Skeletal muscle cell (primary cell): ENCODE measurements at regions not wholly inside any gene's neighbourhood (a gene's known extent, or its start where the extent isn't known, plus 50 kb on each side); places are given as distances from the start of the nearest gene placed in this dataset.

ENCODE experiments used
- DNase-seq: peaks from one replicate; pipeline ENCODE4 v3.0.0-alpha.2; 2010; ENCODE audit warnings: low read depth
- H3K4me3 ChIP-seq: 2 replicates; pipeline ENCODE4 v1.5.1; 2011; ENCODE audit warnings: low read depth, mild to moderate bottlenecking, control low read depth, low read length, moderate library complexity

GRCh38 chr7:35366167-35367155 is 112.6 kb upstream of the TBX20 start:
- no peak overlapping the region for H3K4me3 ChIP-seq
- no peak for DNase-seq

GRCh38 chr7:35365523-35365922 is 111.6 kb upstream of the TBX20 start:
- no peak overlapping the region for H3K4me3 ChIP-seq
- DNase-seq, result no peak

- H3K4me3 ChIP-seq, result no peak overlapping the region
- no peak for DNase-seq
Measured at GRCh38 chr7:35362341-35362740, 108.4 kb upstream of the TBX20 start.

DNA sequence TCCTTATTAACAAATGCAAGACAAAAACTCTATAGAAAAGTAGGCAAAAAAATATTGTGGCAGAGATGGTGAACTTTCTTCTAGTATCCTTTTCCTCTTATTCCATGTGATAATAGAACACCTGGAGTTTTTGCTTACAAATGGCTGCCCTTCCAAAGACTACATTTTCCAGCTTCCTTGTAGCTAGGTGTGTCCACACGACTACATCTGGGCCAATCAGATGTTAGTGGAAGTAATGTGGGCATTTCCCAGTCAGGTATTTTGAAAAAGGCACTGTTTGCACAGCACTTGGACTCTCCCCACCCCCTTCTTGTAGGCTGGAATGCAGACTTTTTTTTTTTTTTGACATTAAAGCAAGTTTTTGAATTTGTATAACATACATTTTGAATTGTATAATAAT is 105.5 kb upstream of the TBX20 start:
- no peak overlapping the region for H3K4me3 ChIP-seq
- DNase-seq, result no peak

DNA sequence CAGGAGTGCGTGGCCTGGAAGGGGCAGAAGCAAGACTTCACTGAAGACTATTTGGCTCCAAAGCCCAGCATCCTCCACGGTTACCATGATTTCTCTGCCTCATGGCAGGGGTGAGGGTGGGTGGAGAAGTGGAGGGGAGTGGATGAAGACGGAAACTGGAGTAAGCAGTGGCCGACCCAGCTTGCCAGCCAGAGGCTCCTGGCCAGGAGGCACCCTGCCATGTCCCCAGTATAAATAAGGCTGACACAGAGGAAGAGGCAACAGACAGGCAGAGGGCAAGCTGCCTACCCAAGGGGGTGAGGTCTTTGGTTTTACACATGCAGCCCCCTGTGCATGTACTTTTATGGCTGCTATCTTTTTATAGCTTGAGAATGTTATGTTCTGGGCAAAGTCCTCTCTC is 102.6 kb upstream of the TBX20 start:
- no peak for DNase-seq
- no peak overlapping the region for H3K4me3 ChIP-seq

GRCh38 chr7:35355911-35356310 is 102.0 kb upstream of the TBX20 start:
- DNase-seq, result no peak
- no peak overlapping the region for H3K4me3 ChIP-seq

GRCh38 chr7:35355199-35355598 is 101.3 kb upstream of the TBX20 start:
- DNase-seq, result no peak
- no peak overlapping the region for H3K4me3 ChIP-seq

DNA sequence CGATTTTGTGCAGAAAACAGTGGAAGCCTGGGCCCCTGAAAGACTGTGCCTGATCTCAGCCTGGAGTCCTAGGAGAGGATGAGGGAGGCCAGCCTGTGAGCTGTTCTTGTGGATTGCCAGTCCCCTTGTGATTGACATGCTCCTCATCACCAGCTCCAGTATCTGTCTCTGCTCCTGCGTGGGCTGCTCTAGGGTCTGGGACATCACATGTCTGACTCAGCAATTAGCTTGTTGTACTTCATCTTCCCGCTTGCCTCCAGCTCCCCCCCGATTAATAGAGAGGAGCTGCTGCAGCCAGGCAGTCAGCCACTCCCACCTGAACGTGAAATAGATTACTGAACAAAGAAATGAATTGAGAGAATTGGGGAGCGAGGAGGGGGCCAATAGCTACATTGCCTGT is 99.6 kb upstream of the TBX20 start:
- DNase-seq, result no peak
- H3K4me3 ChIP-seq, result no peak overlapping the region

DNA sequence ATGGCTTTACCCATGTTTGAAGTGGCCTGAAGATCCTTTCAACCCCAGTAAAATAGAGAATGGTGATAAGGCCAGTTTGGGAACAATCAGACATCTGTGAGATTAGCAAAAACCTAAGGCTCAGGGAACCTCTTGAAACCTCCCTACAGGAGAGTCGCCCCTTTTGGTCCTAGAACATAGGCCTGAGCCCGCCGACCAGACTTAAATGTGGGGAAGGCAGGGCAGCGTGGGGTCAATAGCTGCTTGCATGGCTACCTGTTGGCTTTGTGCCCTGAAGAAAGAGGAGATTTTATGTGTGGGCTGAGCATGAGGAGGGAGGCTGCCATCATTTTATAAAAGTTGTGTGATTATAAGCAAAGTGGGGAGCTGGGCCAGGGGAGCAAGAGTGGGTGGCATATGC is 97.6 kb upstream of the TBX20 start:
- no peak overlapping the region for H3K4me3 ChIP-seq
- no peak for DNase-seq

DNA sequence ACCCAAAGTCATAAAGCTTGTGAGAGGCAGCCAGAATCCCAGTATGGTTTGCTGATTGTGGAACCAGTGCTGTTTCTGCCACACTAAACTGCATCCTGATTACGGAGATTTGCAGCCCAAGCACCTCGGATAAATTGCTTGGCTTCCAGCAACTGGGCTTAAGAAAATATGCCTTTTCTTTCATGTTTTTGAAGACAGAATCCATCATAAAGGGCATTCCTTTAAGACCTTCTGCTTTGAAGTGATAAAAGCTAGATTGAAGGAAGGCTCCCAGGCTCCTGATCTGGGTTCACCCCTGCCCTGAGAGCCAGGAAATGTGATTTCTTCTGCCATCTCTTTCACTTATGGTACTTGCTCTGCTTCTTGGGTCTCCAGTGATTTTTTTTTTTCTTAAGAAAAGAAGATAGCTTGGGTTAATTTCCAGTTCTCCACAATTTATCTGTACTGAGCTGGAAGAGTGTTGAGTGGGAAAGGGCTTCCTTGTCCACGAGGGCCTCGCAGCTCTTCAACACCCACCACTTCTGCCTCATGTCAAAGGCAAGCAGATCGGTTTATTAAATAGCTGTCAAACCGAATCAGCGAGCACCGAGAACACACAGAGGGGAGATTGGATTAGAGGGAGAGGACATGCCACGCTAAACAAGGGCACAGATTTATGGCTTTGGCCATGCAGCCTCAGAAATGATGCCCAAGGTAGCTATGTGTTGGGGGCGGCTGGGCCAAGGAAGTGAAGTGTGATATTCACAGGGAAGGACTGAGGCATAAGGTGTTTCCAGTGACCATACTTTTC is 94.9 kb upstream of the TBX20 start:
- DNase-seq, result no peak
- H3K4me3 ChIP-seq, result no peak overlapping the region

- no peak for DNase-seq
- no peak overlapping the region for H3K4me3 ChIP-seq
Measured at GRCh38 chr7:35342786-35343185, 88.9 kb upstream of the TBX20 start.

- H3K4me3 ChIP-seq, result no peak overlapping the region
- no peak for DNase-seq
Measured at GRCh38 chr7:35339811-35340210, 85.9 kb upstream of the TBX20 start.

- no peak for DNase-seq
Measured at GRCh38 chr7:35336444-35336843, 82.5 kb upstream of the TBX20 start.

DNA sequence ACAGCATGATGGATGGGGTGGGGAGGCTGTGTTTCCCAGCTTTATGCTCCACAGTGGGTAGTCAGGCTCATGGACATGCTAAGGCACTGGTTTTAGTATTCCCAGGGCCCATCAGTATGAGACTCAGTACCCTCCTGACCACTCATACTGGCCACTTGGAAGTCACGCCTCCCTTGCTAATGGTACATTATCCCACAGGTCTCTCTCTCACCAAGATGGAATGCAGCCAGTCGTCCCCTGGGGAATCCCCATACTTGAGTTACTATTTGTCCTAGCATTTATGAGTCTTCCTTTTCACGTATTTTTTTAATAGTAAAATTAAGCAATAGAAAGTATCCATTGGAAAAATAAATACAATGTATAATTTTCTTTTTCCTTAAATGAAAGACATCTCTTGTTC is 80.6 kb upstream of the TBX20 start:
- no peak for DNase-seq
- H3K4me3 ChIP-seq, result no peak overlapping the region

More at GRCh38 chr7:35336444-35336843, 82.5 kb upstream of the TBX20 start:
- H3K4me3 ChIP-seq, result no peak overlapping the region

DNA sequence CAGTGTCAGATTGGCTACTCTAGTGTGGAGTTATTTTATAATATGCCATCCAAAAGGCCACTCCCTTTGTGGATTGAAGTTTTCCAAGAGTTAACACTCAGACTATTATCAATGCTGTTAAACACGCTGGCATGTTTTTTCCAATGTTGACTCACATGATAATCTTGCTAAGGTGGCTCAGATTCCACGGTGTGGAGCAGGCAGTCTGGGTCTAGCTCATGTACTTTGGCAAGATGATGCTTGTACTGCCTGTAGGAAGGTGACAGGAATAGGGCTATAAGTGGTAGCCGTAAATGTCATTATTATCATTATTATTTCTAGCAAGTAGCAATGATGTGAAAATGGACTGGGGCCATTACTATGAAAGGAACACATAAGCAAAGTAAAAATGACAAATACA is 79.4 kb upstream of the TBX20 start:
- no peak for DNase-seq
- no peak overlapping the region for H3K4me3 ChIP-seq

- H3K4me3 ChIP-seq, result no peak overlapping the region
- no peak for DNase-seq
Measured at GRCh38 chr7:35331730-35332678, 78.1 kb upstream of the TBX20 start.

GRCh38 chr7:35329026-35329425 is 75.1 kb upstream of the TBX20 start:
- DNase-seq, result no peak
- no peak overlapping the region for H3K4me3 ChIP-seq

DNA sequence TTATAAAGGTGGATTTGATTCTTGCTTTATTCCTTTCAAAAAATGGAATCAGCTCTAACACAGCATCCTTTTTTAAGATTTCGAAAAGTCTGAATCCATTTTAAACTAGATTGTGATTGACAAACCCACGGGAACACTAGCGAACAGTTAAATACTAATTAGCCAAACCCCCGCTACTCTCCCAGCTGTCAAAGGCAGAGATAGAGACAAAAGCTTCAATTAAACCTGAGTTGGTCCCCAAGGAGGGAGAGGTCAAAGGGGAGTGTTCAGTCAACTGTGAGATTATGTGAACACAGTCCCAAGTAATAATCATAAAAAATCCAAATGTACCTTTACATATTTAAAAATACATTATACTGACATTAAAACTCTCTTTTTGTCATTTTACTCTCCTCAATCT is 65.7 kb upstream of the TBX20 start:
- no peak for DNase-seq

DNA sequence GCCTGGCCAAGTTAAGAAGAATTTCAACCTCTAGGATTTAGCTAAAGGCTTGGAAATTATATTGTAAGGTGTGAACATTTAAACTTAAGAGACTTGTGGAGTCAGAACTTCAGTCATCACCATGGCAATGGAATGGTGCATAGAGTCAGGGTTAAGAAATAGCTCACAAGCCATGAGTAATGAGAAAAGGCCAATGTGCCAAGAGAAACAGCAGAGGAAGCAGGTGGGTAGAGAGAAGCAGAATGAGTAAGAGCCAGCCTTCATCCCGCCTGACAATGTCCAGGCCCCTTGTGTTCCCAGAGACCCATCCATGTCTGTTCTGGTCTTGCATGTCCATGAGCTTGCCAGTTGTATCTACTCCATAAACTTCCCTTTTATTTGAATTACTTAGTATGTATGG is 62.6 kb upstream of the TBX20 start:
- DNase-seq, result no peak
- no peak overlapping the region for H3K4me3 ChIP-seq

More for the DNA sequence above, 65.7 kb upstream of the TBX20 start:
- no peak overlapping the region for H3K4me3 ChIP-seq
